CD4-positive, alpha-beta T cell treated with Interleukin-1 beta for 1 hour (primary cell): ENCODE measurements at regions not wholly inside any gene's neighbourhood (a gene's known extent, or its start where the extent isn't known, plus 50 kb on each side); places are given as distances from the start of the nearest gene placed in this dataset.
"Not testable (repeated sequence)": the region's sequence is repeated elsewhere in the genome, so short reads cannot be mapped to it uniquely, and the experiment has no call there.

ENCODE experiments used
- DNase-seq, 2 donors: peaks; one replicate each; pipeline ENCODE4 v3.0.0-alpha.2; 2020 to 2022

- no peak for DNase-seq
Observed at GRCh38 chr6:90887764-90888163, 300.9 kb upstream of the MAP3K7 start.

DNA sequence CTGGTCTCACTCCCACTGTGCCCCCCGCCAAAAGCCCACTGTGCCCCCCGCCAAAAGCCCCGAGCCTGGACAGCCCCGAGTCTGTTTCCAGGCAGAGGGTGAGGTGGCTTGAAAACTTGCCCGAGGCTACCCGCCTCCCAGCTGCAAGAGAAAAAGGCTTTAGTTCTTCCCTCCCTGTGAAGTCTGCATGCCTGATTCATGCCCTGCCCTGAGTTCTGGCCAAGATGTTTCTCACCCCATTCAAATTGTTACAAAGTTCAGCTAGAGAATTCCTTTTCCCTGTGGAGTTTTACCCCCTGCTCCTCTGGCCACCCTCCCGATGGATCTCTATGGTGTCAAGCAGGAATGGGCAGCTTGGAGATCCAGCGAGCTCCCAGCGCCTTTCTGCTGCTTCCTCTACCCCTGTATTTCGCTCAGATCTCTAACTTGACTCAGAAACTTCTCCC lies 298.8 kb upstream of the MAP3K7 start:
- DNase-seq, result no peak

GRCh38 chr6:90885137-90885536 lies 298.3 kb upstream of the MAP3K7 start:
- DNase-seq, result not testable (repeated sequence)

DNA sequence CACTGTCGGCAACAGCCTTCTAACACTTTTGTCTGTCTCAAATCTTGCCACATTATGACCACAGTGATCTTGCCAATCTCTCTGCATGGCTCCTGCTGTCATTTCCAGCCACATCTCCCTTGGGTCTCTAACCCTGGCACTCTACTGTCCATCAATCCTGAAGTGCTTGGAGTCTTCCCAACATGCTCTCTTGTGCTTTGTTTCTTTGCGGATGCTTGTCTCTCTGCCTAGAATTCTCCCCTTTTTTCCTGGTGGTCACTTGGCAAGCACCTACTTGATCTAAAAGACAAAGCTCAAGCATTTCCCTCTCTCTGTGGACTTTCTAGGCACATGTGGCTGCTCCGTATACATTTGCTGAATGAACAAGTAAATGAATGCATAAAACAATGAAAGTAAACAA lies 290.7 kb upstream of the MAP3K7 start:
- DNase-seq, result no peak

DNA sequence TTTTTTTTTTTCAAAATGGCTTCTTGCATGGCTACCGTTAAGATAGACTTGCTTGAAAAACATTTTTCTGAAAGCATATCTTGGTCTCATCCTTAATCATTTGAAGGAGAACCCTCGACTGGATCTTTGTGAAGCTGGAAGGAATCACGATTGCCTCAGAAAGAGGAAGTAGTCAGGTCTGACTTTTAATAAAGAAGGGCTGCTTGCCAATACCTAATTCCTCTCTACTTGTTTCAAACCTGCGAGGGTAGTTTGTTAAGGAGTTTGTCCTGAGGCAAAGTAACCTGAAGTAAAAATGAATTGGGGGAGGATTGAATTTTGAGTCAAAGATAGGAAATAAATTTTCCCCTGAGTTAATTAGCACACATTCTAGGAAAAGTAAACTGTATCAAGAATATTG lies 288.1 kb upstream of the MAP3K7 start:
- no peak for DNase-seq

DNA sequence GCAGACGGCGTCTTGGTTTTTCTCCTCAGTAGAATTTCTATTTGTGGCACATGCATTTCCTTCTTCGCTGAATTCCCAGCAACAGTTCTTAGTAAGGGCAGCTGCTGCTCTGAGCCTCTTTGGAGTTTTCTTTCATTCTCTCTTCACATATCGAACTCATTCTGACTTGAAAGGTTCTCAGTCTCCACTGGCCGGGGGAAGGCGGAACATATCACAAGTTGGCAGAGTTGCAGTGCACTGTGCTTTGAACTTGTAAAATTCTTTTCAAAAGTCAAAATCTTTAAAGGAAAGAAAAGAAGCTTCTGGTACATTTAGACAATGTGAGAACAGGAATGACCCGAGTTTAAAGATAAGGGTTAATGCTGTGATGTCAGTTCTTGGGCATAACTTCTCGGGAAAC lies 286.1 kb upstream of the MAP3K7 start:
- no peak for DNase-seq

- DNase-seq, result no peak
Observed at GRCh38 chr6:90870561-90870960, 283.7 kb upstream of the MAP3K7 start.

- DNase-seq, result no peak
Observed at GRCh38 chr6:90868656-90869055, 281.8 kb upstream of the MAP3K7 start.

- no peak for DNase-seq
Observed at GRCh38 chr6:90868256-90868655, 281.4 kb upstream of the MAP3K7 start.

DNA sequence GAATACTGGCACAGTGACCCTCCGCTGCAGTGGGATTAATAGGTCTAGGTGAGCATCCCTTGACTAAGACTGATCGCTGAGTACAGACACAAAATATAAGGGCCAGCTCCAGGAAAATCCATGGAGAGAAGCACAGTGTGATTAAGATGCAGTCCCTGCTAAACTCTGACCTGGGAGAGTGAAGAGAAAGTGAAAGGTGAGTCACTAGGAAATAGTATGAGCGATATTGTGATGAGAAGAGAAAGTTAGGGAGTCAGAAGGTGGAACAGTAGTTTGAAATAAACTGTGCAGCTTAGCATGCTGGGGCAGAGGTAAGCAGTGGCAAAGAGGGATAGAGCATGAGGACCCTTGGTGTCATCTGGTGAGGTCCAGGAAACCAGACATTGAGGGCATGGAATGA lies 278.6 kb upstream of the MAP3K7 start:
- DNase-seq, result no peak

DNA sequence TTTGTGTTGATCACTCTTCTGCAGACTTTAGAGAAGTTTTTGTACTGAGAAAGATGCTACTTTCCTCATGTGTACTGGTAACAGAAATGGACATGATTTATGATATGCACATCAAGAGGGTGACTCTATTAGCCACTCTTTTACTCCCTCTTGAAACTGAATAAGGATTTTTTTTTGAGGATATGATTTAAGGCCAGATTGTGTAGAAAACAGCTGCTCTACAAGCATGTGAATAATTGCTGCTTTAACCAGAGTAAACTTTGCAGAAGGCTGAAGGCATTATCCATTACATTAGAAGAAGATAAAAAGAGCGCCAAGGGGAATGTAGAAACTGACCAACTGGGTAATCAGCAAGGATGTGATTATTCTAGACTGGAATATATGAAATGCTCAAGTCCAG lies 276.2 kb upstream of the MAP3K7 start:
- no peak for DNase-seq

DNA sequence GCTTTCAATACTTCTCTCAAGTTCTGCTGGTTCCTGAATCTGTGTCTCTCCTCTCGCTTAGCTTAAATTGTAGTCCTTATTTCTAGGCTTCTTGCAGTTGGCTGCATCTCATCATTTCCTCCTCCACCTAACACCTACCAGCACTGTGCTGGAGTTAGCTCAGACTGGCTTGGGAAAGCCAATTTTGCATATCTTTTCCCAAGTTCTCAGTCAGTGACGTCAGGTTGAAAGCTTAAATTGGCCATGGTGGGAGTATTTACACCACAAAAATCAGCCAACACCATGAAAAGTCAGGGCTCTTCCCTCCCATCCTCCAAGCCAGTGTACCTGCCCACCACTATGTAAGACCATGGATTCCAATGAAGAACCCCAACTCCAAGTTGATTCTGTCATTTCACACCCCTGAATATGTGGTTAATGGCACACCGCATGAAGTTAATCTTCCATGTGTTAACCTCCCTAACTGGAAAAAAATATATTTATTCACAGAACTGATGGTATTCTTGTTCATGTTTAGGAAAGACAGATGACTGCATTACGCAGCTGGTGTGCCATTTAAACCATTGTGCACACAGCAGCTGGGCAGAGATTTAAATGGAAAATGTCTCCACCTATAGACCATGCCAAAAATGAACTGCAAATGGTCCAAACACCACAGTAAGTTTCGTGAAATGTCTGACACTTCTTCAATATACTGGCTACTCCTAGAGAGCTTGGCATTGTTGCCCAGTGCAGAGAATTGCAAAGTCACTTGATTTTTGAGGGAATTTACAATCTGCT lies 274.1 kb upstream of the MAP3K7 start:
- no peak for DNase-seq

GRCh38 chr6:90859612-90860011 lies 272.7 kb upstream of the MAP3K7 start:
- no peak for DNase-seq

GRCh38 chr6:90859056-90859455 lies 272.2 kb upstream of the MAP3K7 start:
- no peak for DNase-seq

GRCh38 chr6:90849686-90850085 lies 262.8 kb upstream of the MAP3K7 start:
- DNase-seq, result no peak

DNA sequence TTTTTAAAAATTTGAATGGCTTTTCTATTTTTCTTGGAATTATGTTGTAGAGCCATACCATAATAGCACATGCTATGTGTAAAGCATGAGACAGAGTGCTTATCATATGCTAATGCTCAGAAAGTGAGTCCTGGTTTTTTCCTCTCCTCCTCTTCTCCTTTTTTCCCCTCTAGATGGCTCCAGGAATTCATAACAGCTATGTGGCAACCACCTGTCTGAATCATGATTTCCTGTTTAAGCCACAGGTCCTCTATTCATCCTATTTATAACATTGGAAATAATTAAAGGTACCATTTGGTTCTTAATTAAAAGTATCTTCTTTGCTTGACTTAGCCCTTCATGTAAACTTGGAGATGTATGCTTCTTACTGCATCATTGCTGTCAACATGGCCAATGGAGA lies 260.0 kb upstream of the MAP3K7 start:
- DNase-seq, result no peak

- no peak for DNase-seq
Observed at GRCh38 chr6:90835596-90836212, 248.8 kb upstream of the MAP3K7 start.

- DNase-seq, result no peak
Observed at GRCh38 chr6:90829311-90829710, 242.4 kb upstream of the MAP3K7 start.

DNA sequence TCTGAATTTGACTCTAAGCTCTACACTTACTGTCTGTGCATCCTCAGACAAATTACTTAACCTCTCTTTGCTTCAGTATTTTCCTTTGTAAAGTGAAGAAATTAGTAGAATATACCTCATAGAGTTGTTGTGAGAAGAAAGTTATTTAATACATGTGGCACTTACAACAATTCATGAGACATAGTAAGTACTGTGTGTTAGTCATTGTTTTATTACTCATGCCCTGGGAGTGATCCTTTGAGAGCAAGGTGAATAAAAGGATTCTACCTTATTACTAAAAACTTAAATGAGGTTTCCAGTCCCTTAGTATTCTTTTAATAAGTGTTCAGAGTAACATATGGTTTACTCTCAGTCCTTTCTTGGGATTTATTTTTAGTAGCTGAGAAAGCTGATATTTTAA lies 233.6 kb upstream of the MAP3K7 start:
- no peak for DNase-seq

DNA sequence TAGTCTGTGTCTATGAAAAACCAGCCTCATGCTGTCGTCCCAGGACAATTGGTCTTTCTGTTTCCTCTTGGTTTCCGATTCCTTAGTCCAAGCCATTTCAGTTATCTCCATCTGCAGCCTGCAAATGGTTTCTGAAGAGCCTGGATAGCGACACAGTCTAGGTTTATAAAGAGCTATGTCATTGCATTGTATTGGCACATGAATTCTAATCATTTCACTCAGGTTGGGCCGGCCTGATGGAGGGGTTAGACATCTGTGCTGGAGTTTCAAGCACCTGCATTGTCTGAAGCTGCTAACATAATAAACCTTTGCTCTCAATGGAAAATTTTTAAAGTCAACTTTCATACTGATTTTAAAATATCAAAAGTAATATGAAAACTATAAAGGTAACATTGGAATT lies 232.6 kb upstream of the MAP3K7 start:
- no peak for DNase-seq

DNA sequence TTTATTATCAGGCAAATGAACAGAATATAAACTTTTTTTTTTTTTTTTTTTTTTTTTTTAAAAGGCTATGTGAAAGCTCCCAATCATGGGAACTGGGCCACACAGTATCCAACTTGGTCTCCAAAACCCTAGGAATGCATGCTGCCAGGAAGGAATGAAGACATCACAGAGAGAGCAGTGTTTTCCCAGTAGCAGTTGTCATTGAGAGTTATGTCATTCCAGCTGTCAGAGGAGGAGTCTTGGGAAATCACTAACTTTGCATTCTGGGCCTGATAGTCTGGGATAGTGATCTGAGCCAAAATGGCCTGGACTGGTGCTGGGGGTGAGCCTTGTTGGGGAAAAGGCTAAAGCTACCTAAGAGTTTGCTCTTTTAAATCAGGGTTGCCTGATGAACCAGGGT lies 231.3 kb upstream of the MAP3K7 start:
- DNase-seq, result no peak

GRCh38 chr6:90816764-90817163 lies 229.9 kb upstream of the MAP3K7 start:
- no peak for DNase-seq

DNA sequence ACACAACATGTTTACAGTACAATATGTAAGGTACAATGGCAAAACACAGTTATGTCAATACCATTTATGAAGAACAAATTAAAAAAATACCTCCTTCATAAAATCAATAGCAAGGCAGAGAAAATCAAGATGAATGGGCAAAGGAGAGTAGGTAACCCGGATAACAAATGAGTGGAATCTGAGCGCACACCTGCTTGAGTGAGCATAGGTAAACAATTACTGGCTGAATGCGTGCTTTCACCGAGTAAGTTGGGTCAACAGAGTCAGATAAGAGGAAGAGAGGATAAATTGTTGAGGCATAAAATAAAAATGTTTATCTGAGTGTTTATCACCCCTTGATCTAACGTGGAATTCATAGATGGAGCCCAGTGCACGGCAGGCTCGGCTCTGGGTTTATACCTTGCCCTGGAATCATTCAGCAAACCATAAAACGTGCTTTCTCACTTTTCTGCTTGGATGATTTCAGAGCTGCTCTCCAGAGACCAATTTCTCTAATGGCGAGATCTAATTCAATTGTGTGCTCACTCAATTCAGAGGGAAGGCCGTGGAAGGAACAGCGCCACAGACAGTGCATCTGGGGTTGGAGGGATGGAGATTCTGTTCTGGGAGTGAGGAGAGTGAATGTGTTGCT lies 224.8 kb upstream of the MAP3K7 start:
- no peak for DNase-seq

- DNase-seq, result no peak
Observed at GRCh38 chr6:90809035-90809434, 222.2 kb upstream of the MAP3K7 start.
